ENCODE measurements at regions not wholly inside any gene's neighbourhood (a gene's known extent, or its start where the extent isn't known, plus 50 kb on each side); places are given as distances from the start of the nearest gene placed in this dataset.

GRCh38 chr6:95837890-95838289, 177.9 kb upstream of the FUT9 start:
- Histone ChIP-seq H3K4me1 (ENCODE audit: control insufficient read depth, insufficient read depth, low read length) (no peaks in the 10 kb centered on the region), H3K9me3 (ENCODE audit: control insufficient read depth, insufficient read depth, low read depth, low read length) (no peaks in the 10 kb centered on the region), H3K27ac (ENCODE audit: low read length) (no peak overlapping the region), H3K36me3 (ENCODE audit: control insufficient read depth, insufficient read depth, low read length) (no peaks in the 10 kb centered on the region), H3K27me3 (ENCODE audit: control insufficient read depth, insufficient read depth, low read length) (no peaks in the 10 kb centered on the region), H3K4me3 (ENCODE audit: low read depth in 2 of 2, low read length in 2 of 2) (no peak overlapping the region)
- TF ChIP-seq SIN3A (IDR thresholded peaks at IDR 0.05; ENCODE audit: borderline replicate concordance, insufficient read depth, low read depth, low read length), result no peak
- no peak for TF ChIP-seq POLR2AphosphoS5 (IDR thresholded peaks at IDR 0.05; ENCODE audit: low read depth, low read length)
- TF ChIP-seq, protein P1, sequence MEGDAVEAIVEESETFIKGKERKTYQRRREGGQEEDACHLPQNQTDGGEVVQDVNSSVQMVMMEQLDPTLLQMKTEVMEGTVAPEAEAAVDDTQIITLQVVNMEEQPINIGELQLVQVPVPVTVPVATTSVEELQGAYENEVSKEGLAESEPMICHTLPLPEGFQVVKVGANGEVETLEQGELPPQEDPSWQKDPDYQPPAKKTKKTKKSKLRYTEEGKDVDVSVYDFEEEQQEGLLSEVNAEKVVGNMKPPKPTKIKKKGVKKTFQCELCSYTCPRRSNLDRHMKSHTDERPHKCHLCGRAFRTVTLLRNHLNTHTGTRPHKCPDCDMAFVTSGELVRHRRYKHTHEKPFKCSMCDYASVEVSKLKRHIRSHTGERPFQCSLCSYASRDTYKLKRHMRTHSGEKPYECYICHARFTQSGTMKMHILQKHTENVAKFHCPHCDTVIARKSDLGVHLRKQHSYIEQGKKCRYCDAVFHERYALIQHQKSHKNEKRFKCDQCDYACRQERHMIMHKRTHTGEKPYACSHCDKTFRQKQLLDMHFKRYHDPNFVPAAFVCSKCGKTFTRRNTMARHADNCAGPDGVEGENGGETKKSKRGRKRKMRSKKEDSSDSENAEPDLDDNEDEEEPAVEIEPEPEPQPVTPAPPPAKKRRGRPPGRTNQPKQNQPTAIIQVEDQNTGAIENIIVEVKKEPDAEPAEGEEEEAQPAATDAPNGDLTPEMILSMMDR (IDR thresholded peaks at IDR 0.05), result no peak
- TF ChIP-seq TCF7L2 (IDR thresholded peaks at IDR 0.05; ENCODE audit: low read depth, low read length), result no peak
- TF ChIP-seq, protein P2, sequence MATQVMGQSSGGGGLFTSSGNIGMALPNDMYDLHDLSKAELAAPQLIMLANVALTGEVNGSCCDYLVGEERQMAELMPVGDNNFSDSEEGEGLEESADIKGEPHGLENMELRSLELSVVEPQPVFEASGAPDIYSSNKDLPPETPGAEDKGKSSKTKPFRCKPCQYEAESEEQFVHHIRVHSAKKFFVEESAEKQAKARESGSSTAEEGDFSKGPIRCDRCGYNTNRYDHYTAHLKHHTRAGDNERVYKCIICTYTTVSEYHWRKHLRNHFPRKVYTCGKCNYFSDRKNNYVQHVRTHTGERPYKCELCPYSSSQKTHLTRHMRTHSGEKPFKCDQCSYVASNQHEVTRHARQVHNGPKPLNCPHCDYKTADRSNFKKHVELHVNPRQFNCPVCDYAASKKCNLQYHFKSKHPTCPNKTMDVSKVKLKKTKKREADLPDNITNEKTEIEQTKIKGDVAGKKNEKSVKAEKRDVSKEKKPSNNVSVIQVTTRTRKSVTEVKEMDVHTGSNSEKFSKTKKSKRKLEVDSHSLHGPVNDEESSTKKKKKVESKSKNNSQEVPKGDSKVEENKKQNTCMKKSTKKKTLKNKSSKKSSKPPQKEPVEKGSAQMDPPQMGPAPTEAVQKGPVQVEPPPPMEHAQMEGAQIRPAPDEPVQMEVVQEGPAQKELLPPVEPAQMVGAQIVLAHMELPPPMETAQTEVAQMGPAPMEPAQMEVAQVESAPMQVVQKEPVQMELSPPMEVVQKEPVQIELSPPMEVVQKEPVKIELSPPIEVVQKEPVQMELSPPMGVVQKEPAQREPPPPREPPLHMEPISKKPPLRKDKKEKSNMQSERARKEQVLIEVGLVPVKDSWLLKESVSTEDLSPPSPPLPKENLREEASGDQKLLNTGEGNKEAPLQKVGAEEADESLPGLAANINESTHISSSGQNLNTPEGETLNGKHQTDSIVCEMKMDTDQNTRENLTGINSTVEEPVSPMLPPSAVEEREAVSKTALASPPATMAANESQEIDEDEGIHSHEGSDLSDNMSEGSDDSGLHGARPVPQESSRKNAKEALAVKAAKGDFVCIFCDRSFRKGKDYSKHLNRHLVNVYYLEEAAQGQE (IDR thresholded peaks at IDR 0.05; ENCODE audit: insufficient read depth in 1 of 2, low read depth in 2 of 2, low read length in 1 of 2), result no peak
- no TSS peak for BruUV-seq (replicated peaks)
- DNase-seq (ENCODE audit: low read depth, low spot score) (no peak), ATAC-seq (no peak)
- ChIA-PET POLR2A (no interaction called here), CTCF (no interaction called here)
- intact Hi-C loops (cut with micrococcal nuclease; ENCODE audit: unreplicated experiment), result no loop called here
- in situ Hi-C loops (cut with HindIII; ENCODE audit: low pct_unique_long_range_greater_than_20kb, low sequenced_read_pairs), result no loop called here

DNA sequence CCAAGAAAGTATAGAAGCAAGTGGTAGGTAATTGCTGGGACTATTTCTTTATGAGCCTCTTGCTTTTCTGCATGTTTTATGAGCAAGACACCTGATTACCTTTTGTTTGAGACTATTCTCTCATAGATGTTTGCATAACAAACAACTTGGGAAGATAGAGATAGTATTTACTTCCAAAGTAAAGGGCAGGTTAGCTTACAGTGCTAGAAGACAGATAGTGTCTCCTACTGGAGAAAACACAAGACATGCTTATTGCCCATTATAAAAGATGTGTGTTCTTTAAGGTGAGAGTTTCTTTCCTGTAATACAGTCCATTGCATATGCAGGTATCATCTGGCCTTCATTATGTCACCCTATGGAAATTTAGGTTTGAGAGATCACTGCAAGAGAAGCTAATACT, 174.2 kb upstream of the FUT9 start:
- intact Hi-C loops (cut with micrococcal nuclease; ENCODE audit: unreplicated experiment), result no loop called here
- CTCF ChIA-PET, result no interaction called here
- BruUV-seq (replicated peaks), result no TSS peak

More for the DNA sequence above, 174.2 kb upstream of the FUT9 start:
- ATAC-seq (no peak), DNase-seq (ENCODE audit: low read depth, low spot score) (no peak)
- in situ Hi-C loops (cut with HindIII; ENCODE audit: low pct_unique_long_range_greater_than_20kb, low sequenced_read_pairs), result no loop called here
- TF ChIP-seq POLR2AphosphoS5 (IDR thresholded peaks at IDR 0.05; ENCODE audit: low read depth, low read length), result no peak
- TF ChIP-seq, protein P2 (IDR thresholded peaks at IDR 0.05; ENCODE audit: insufficient read depth in 1 of 2, low read depth in 2 of 2, low read length in 1 of 2), result no peak
- TF ChIP-seq TCF7L2 (IDR thresholded peaks at IDR 0.05; ENCODE audit: low read depth, low read length), result no peak
- TF ChIP-seq SIN3A (IDR thresholded peaks at IDR 0.05; ENCODE audit: borderline replicate concordance, insufficient read depth, low read depth, low read length), result no peak
- TF ChIP-seq, protein P1 (IDR thresholded peaks at IDR 0.05), result no peak
- no peaks in the 10 kb centered on the region for H3K27me3 ChIP-seq (ENCODE audit: control insufficient read depth, insufficient read depth, low read length)
- no peaks in the 10 kb centered on the region for H3K36me3 ChIP-seq (ENCODE audit: control insufficient read depth, insufficient read depth, low read length)
- H3K27ac ChIP-seq (ENCODE audit: low read length), result no peak overlapping the region
- no peak overlapping the region for H3K4me3 ChIP-seq (ENCODE audit: low read depth in 2 of 2, low read length in 2 of 2)
- no peaks in the 10 kb centered on the region for H3K4me1 ChIP-seq (ENCODE audit: control insufficient read depth, insufficient read depth, low read length)
- POLR2A ChIA-PET, result no interaction called here
- H3K9me3 ChIP-seq (ENCODE audit: control insufficient read depth, insufficient read depth, low read depth, low read length), result no peaks in the 10 kb centered on the region

All from Panc1 (cell line).